ENCODE measurements at regions not wholly inside any gene's neighbourhood (a gene's known extent, or its start where the extent isn't known, plus 50 kb on each side); places are given as distances from the start of the nearest gene placed in this dataset.

DNA sequence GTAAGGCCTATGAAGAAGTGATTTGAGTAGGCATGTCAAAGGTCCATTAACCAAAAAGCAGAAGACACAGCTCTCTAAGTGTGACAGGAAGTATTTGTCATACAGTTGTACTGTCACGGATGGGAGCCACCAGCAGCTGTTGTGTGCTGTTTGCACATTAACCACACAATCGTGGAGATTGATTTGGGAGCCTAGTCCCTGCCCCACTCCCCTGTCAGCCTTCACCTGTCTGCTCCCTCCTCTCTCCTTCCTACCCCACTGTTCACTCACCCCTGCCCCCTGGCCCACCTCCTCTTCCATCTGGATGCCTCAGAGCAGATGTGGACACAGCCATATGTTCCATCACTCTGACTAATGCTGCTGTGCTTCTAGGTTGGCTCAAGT lies 124.7 kb upstream of the SPACA1 start:
- TF ChIP-seq, protein P1, sequence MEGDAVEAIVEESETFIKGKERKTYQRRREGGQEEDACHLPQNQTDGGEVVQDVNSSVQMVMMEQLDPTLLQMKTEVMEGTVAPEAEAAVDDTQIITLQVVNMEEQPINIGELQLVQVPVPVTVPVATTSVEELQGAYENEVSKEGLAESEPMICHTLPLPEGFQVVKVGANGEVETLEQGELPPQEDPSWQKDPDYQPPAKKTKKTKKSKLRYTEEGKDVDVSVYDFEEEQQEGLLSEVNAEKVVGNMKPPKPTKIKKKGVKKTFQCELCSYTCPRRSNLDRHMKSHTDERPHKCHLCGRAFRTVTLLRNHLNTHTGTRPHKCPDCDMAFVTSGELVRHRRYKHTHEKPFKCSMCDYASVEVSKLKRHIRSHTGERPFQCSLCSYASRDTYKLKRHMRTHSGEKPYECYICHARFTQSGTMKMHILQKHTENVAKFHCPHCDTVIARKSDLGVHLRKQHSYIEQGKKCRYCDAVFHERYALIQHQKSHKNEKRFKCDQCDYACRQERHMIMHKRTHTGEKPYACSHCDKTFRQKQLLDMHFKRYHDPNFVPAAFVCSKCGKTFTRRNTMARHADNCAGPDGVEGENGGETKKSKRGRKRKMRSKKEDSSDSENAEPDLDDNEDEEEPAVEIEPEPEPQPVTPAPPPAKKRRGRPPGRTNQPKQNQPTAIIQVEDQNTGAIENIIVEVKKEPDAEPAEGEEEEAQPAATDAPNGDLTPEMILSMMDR (IDR thresholded peaks at IDR 0.05) = no peak
- no peak for TF ChIP-seq POLR2A (IDR thresholded peaks at IDR 0.05)
- TF ChIP-seq EP300 (IDR thresholded peaks at IDR 0.05) = no peak

Measured in ovary (tissue), 3 donors.